Esophagus muscularis mucosa (tissue), 4 donors: ENCODE measurements at regions not wholly inside any gene's neighbourhood (a gene's known extent, or its start where the extent isn't known, plus 50 kb on each side); places are given as distances from the start of the nearest gene placed in this dataset.

Experiments used
- DNase-seq: peaks from one replicate; pipeline ENCODE4 v3.0.0-alpha.2; 2017; ENCODE audit errors: extremely low spot score
- H3K27ac ChIP-seq, 4 donors: fragments of 200-600 bp; sonication (generic); replicated peaks in 1 of 4; 1 replicate in 3 of 4; 2 replicates in 1 of 4; pipeline ENCODE4 v1.5.1; 2016 to 2019; ENCODE audit warnings: mild to moderate bottlenecking in 1 of 4
- H3K27me3 ChIP-seq, 4 donors: fragments of 200-600 bp; sonication (generic); one replicate each; pipeline versions ENCODE4 v1.5.1 to v1.6.0; 2016 to 2019
- H3K36me3 ChIP-seq, 4 donors: fragments of 200-600 bp; sonication (generic); one replicate each; pipeline ENCODE4 v1.5.1; 2016 to 2019
- H3K4me1 ChIP-seq, 4 donors: fragments of 200-600 bp; sonication (generic); one replicate each; pipeline ENCODE4 v1.5.1; 2016 to 2019
- H3K4me3 ChIP-seq, 4 donors: fragments of 200-600 bp; sonication (generic); 1 replicate in 2 of 4; 2 replicates in 2 of 4; pipeline ENCODE4 v1.5.1; 2016 to 2019; ENCODE audit warnings: mild to moderate bottlenecking in 4 of 4, moderate library complexity in 1 of 4
- H3K9me3 ChIP-seq, 4 donors: fragments of 200-600 bp; sonication (generic); 1 replicate in 3 of 4; 2 replicates in 1 of 4; pipeline ENCODE4 v1.5.1; 2016 to 2019
- EP300 ChIP-seq: sonication (generic); formaldehyde crosslinking; IDR thresholded peaks from one replicate; pipeline ENCODE4 v1.6.1; 2017; ENCODE audit warnings: antibody characterized with exemption
- POLR2A ChIP-seq: fragments of 450-650 bp; IDR thresholded peaks from one replicate; pipeline ENCODE4 v1.6.1; 2017; ENCODE audit warnings: antibody characterized with exemption, moderate library complexity, mild to moderate bottlenecking, low read depth
- POLR2AphosphoS5 ChIP-seq, 2 donors: sonication (generic); formaldehyde crosslinking; IDR thresholded peaks; one replicate each; pipeline ENCODE4 v1.6.1; 2017; ENCODE audit warnings: antibody characterized with exemption in 2 of 2
- WGBS: methylation state at CpG from one replicate; pipeline ENCODE4 v1.1.5; 2018; 5-methylcytosine and 5-hydroxymethylcytosine counted together
- intact Hi-C: fragments of 100-400 bp; cut with DNase I; formaldehyde crosslinking; loops from one replicate; pipeline ENCODE4 v1.15.1; 2023
- TF ChIP-seq, protein P1 (sequence below), 3 experiments: fragments of 200-600 bp in 2 of 3; fragments of 450-650 bp in 1 of 3; sonication (generic) in 2 of 3; IDR thresholded peaks; one replicate each; pipeline ENCODE4 v1.5.1; 2017 to 2019; ENCODE audit warnings: antibody characterized with exemption in 3 of 3, mild to moderate bottlenecking in 2 of 3, moderate library complexity in 1 of 3

GRCh38 chr1:60567256-60567655 lies 493.7 kb upstream of the C1orf87 start:
- no peak overlapping the region for H3K4me3 ChIP-seq
- no peak overlapping the region for H3K27ac ChIP-seq
- no peak for DNase-seq
- TF ChIP-seq POLR2AphosphoS5 (IDR thresholded peaks at IDR 0.05) (no peak), POLR2A (no peak), EP300 (no peak)
- TF ChIP-seq, protein P1, sequence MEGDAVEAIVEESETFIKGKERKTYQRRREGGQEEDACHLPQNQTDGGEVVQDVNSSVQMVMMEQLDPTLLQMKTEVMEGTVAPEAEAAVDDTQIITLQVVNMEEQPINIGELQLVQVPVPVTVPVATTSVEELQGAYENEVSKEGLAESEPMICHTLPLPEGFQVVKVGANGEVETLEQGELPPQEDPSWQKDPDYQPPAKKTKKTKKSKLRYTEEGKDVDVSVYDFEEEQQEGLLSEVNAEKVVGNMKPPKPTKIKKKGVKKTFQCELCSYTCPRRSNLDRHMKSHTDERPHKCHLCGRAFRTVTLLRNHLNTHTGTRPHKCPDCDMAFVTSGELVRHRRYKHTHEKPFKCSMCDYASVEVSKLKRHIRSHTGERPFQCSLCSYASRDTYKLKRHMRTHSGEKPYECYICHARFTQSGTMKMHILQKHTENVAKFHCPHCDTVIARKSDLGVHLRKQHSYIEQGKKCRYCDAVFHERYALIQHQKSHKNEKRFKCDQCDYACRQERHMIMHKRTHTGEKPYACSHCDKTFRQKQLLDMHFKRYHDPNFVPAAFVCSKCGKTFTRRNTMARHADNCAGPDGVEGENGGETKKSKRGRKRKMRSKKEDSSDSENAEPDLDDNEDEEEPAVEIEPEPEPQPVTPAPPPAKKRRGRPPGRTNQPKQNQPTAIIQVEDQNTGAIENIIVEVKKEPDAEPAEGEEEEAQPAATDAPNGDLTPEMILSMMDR (IDR thresholded peaks at IDR 0.05): no peak
- no peaks in the 10 kb centered on the region for H3K27me3 ChIP-seq
- H3K36me3 ChIP-seq: no peaks in the 10 kb centered on the region
- intact Hi-C loops: no loop called here
- peaks cover 0 to 13% (median 13%) of the 10 kb centered on the region in 4 donors for H3K4me1 ChIP-seq
- H3K9me3 ChIP-seq: no peaks in the 10 kb centered on the region

DNA sequence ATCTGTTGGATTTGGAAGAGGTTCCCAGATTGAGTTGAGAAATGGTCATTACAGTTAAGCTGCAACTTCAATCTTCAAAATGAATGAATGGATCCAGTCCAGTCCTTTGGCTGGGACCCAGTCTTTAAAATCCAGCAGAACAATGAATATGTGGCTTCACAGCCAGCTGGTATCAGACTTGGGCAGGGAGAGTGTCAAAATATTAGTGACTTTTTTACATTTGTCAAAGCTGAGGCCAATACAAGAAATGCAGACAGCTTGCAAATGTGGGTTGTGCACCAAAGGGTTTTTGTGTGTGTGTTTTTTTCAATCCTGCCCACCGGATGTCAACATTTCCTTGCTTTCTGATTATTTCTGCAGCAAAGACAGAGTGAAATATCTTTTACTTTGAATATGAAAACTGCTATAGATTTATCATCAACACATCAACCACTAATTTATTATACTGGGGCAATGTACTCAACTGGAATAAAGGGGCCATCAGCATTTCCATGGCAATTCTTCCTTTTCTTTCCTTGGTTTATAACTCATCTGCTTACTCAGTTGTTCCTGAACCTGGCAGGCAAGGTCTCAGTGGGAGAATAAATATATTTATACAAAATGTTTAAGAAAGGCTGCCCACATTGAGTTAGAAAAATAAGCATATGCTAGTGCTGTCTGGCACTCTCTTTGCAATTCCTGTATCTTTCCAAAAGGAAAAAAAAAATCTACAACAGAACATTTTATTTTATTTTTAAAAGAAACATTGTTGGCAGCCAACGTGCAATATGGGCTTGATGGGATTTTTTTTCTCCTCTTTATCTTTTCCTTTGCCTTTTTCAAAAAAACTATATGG lies 491.6 kb upstream of the C1orf87 start:
- intact Hi-C loops: no loop called here
- Histone ChIP-seq H3K4me1 (peaks cover 0 to 13% (median 13%) of the 10 kb centered on the region in 4 donors), H3K36me3 (no peaks in the 10 kb centered on the region), H3K27me3 (no peaks in the 10 kb centered on the region), H3K9me3 (no peaks in the 10 kb centered on the region), H3K4me3 (no peak overlapping the region), H3K27ac (no peak overlapping the region)
- no peak for DNase-seq
- WGBS: 24% methylated on average over 2 of the region's 2 CpGs
- TF ChIP-seq EP300: no peak
- TF ChIP-seq, protein P1 (IDR thresholded peaks at IDR 0.05): no peak
- TF ChIP-seq POLR2AphosphoS5 (IDR thresholded peaks at IDR 0.05): no peak
- TF ChIP-seq POLR2A: no peak

- H3K36me3 ChIP-seq: no peaks in the 10 kb centered on the region
- intact Hi-C loops: no loop called here
- peaks cover 0 to 13% (median 13%) of the 10 kb centered on the region in 4 donors for H3K4me1 ChIP-seq
- no peak for DNase-seq
- H3K9me3 ChIP-seq: no peaks in the 10 kb centered on the region
- TF ChIP-seq POLR2AphosphoS5 (IDR thresholded peaks at IDR 0.05) (no peak), EP300 (no peak), POLR2A (no peak)
- TF ChIP-seq, protein P1 (IDR thresholded peaks at IDR 0.05): no peak
- no peaks in the 10 kb centered on the region for H3K27me3 ChIP-seq
- WGBS: 91% methylated on average over 4 of the region's 4 CpGs
- H3K27ac ChIP-seq: no peak overlapping the region
- no peak overlapping the region for H3K4me3 ChIP-seq
Observed at GRCh38 chr1:60563777-60564535, 490.4 kb upstream of the C1orf87 start.

GRCh38 chr1:60562740-60563139 lies 489.2 kb upstream of the C1orf87 start:
- peaks cover 0 to 13% (median 13%) of the 10 kb centered on the region in 4 donors for H3K4me1 ChIP-seq
- H3K27ac ChIP-seq: no peak overlapping the region
- no peaks in the 10 kb centered on the region for H3K9me3 ChIP-seq
- H3K27me3 ChIP-seq: no peaks in the 10 kb centered on the region
- intact Hi-C loops: no loop called here
- 84% methylated on average over 5 of the region's 5 CpGs for WGBS
- no peaks in the 10 kb centered on the region for H3K36me3 ChIP-seq
- no peak for DNase-seq
- TF ChIP-seq POLR2A (no peak), POLR2AphosphoS5 (IDR thresholded peaks at IDR 0.05) (no peak)
- no peak overlapping the region for H3K4me3 ChIP-seq

DNA sequence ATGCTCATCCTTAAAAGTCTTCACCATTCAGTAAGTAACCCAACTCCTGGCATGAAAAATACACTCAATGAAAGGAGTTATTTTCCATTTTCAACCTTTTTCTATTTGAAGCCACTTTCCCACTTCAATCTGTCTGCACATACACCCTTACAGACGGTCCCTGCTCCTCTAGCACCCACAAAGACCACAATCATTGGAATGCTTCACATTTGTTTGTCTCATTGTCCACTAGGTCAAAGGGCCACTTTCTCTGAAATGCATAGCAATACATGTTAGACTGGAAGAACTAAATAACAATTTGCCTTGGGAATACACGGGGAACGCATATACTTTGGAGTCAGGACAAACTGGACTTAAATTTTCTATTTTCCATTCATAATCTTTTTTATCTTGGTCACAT lies 487.1 kb upstream of the C1orf87 start:
- intact Hi-C loops: no loop called here
- Histone ChIP-seq H3K4me3 (no peak overlapping the region), H3K4me1 (peaks cover 0 to 13% (median 12%) of the 10 kb centered on the region in 4 donors), H3K27ac (no peak overlapping the region), H3K36me3 (no peaks in the 10 kb centered on the region), H3K9me3 (no peaks in the 10 kb centered on the region), H3K27me3 (no peaks in the 10 kb centered on the region)
- 95% methylated on average over 3 of the region's 3 CpGs for WGBS
- TF ChIP-seq POLR2A (no peak), EP300 (no peak)
- DNase-seq: no peak
